NCI-H748 treated with DMSO at 0.1 percent for 48 hours (cell line): ENCODE measurements at regions not wholly inside any gene's neighbourhood (a gene's known extent, or its start where the extent isn't known, plus 50 kb on each side); places are given as distances from the start of the nearest gene placed in this dataset.

ENCODE experiments used
- DNase-seq: peaks from one replicate; lab custom pipeline; 2025; lab: John Stamatoyannopoulos, UW

- DNase-seq: no peak
These were observed 88.0 kb downstream of the BANF2 start for GRCh38 chr20:17787816-17788215.

DNA sequence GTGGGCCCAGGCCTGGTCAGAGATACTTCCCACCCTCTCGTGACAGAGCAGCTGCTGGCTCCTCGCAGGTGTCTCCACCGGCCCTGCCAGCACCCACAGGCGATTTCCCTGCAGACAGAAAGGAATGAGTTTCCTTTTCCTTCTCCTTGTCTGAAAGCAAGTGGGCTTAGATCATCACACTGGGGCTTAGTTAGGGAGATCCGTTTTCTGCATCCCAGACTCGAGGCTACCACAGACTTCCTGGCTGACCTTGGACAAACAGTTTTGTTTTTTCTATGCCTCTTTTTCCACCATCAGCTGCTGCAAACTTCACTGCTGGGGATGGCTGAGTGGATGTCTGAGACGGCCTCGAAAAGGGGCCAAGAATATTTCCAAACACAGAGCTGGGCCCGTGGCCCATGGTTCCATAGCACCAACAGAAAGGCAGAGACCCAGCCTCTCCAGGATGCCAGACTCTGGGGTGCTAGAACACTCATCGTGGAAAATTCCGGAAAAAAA lies 86.5 kb downstream of the BANF2 start:
- no peak for DNase-seq
